Activated CD4-positive, CD25-positive, alpha-beta regulatory T cell treated with anti-CD3 and anti-CD28 coated beads, Interleukin-2, amount 50 U/mL, for 24 hours (primary cell): ENCODE measurements at regions not wholly inside any gene's neighbourhood (a gene's known extent, or its start where the extent isn't known, plus 50 kb on each side); places are given as distances from the start of the nearest gene placed in this dataset.

Source experiments
- ATAC-seq, 2 donors: fragments of 150-1000 bp; cut with Tn5 transposase; one replicate each; pipeline ENCODE4 v1.10.0; 2021; ENCODE audit warnings: mild to moderate bottlenecking in 1 of 2, moderate library complexity in 1 of 2

DNA sequence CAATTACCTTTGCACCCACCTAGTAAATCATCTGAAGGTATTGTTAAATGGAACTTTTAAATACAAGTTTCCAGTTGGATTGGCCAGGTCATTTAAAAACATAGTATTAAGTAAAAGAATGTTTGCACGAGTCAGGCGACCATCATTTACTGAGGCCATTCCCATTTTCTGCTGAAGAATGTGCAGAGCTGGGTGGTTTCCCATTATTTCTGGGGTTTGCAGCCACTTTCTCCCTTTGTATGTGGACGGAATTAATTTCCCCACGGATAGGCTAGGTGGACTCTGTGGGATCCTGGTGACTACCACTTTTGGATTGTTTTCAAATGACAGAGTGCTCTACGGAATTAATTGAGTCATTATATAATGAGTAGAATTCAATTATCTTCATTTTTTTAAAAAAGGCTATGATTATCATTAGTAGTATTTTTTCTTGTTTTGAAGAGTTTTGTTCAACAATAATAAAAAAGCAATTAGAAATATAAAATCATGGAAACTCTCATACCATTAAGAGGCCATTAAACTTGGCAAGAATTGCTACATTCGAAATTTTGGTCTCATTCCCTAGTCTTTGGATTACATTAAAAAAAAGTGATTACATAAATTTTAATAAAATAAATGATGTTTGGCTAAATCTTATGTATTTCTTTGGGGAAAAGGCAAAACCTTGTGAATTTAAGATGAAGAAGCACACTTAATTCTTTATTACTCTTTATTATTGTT is 120.4 kb upstream of the FZD8 start:
- ATAC-seq, result no peak

- ATAC-seq, result no peak
Observed at GRCh38 chr10:35758076-35758475, 116.0 kb upstream of the FZD8 start.

GRCh38 chr10:35754519-35754918 is 112.4 kb upstream of the FZD8 start:
- ATAC-seq, result no peak

DNA sequence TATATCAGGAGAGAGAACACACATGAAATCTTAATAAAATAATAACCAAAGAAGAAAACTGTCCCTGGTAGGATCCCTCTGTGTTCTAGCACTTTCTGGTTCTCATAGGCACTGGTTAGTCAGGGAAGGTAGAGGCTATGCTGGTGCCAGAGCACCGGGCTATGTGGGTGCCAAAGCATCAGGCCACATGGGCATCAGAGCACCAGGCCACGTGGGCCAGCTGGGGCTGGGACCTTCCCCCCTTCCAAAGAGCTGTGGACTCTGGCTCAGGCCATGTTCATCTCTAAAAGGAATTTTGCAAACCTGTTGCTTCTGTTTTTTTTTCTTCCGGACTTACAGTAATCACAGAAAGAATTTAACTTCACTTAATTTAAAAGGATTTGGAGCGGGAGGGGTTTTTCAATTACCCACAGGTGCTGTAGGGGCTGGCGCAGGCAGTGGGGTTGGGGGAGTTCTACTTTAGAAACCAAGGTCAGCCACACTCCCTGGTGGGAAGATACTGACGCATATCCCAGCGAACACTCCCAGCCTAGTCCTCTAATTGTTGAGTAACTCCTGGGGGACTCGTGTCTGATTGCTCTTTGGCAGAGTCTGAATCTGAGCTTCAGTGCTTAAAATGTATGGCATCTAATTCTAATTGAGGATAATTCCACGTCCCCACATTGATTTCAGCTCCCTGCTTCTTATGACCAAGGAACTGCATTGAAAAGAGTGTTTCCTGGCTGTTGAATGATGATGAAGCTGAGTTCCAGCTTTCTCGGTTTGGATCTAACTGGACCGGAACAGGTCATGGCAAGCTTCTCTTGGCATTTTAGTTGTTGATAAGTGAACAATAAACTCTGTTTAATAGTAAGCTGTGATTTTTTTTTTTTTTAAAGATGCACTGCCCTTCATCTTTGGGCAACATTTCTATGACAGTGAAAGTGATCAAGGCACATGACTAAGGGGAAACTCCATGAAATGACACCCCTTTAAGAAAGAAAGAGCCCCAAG is 110.7 kb upstream of the FZD8 start:
- no peak for ATAC-seq

DNA sequence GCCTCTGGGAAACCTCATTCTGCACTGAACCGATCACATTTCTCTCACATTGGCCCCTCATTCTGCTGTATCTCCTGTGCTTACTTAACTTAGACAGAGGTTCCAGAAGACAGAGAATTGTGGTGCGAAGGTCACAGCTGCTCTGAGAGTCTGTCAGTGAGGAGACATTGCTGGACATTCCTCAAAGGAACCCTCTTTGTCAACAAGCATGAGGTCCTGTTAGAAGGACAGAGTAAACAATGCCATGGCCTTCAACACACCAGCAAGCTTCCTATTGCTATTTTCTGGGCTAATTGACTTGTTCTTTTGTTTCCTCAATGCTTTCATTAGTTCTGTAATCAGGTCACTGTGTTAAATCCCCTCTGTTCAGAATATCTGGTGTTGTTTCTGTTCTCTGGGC is 109.3 kb upstream of the FZD8 start:
- no peak for ATAC-seq

GRCh38 chr10:35749230-35749629 is 107.1 kb upstream of the FZD8 start:
- ATAC-seq, result no peak

- ATAC-seq, result no peak
Observed at GRCh38 chr10:35745617-35746403, 103.7 kb upstream of the FZD8 start.

DNA sequence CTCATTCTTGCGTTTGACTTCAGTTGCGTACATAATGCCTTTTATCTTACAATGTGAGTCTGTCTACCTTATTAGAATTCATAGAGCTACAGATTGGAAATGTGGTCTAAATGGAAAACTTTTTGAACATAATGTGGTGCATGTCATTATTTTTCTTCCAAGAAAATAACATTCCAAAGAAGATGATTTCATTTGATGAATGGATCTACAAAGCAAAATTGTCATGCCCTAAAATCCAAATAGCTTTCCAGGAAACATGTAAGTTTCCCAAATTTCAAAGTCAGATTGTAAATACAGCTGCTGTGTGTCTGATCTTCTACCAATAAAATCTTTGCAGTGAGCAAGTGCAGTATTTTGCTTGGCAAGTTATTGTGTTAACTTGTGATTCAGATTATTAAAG is 101.8 kb upstream of the FZD8 start:
- ATAC-seq, result no peak

GRCh38 chr10:35743351-35743750 is 101.3 kb upstream of the FZD8 start:
- no peak for ATAC-seq

- no peak for ATAC-seq
Observed at GRCh38 chr10:35739998-35740397, 97.9 kb upstream of the FZD8 start.

DNA sequence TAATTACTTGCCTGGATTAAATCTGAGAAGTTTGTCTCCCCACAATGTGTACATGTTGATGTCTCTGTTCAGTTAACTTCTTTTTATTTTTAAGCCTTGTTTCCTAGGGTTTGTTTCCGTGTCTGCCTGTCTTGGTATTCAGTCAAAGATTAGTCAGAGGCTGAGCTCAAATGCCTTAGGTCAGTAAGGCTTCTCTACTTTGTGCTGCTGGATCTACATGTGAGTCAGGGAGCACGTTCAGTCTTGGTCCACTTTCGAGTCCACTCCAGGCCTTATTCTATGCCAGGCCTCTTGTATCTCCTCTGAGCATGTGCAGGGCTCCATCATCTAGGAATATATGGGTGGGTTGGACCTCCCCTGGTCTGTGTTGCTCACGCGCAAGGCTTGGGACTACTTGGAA is 93.3 kb upstream of the FZD8 start:
- no peak for ATAC-seq

DNA sequence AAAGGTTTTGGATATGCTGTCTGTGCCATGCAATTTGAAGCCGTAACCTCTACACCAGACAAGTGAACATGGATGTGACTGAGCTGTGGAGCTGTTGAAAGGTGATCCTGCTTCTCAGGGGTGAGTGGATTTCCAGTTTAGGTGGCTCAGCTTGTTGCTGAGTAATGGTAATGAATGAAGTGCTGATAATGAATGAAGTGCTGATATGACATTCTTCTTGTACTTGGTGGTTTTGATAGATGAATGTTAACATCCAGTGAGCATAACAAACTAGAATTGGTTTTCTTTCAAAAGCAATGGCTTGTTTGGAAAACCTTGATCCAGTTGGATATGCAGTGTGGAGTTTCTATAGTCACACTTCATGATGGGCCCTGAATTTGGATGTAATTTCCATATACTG is 89.7 kb upstream of the FZD8 start:
- no peak for ATAC-seq

- ATAC-seq, result no peak
Observed at GRCh38 chr10:35728341-35728740, 86.2 kb upstream of the FZD8 start.

- no peak for ATAC-seq
Observed at GRCh38 chr10:35726846-35727245, 84.8 kb upstream of the FZD8 start.

DNA sequence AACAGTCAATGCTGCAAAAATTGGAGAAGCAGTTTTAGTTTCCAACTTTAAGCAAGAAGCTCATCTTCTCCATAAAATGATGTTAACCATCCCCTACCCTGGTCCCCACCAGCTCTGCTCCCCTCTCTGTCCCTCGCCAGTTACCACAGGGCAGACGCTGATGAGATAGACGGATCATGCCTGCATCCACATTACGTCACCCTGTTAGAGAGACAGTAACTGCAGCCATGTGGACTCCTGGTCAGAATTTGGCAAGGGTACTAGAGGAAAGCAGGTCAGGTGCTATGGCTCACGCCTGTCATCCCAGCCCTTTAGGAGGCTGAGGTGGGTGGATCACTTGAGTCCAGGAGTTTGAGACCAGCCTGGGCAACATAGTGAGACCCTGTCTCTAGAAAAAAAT is 81.9 kb upstream of the FZD8 start:
- ATAC-seq, result no peak

DNA sequence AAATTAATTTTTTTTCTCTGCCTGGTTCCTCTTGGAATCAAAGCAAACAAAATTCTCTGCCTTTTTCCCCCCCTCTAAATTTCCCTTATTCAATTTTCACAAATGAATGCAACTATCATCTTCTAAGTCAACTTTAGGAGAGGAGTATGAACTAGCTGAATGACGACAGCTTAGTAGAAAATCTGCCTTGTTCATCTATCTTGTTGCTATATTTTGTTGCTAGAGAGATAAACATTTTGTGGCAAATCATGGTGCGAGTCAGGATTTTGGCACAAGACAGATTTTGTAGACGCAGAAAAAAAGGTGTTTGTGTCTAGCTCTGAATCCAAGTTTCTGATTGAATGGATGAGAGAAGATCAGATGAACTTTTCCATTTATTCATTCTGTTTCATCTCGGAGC is 81.0 kb upstream of the FZD8 start:
- no peak for ATAC-seq

DNA sequence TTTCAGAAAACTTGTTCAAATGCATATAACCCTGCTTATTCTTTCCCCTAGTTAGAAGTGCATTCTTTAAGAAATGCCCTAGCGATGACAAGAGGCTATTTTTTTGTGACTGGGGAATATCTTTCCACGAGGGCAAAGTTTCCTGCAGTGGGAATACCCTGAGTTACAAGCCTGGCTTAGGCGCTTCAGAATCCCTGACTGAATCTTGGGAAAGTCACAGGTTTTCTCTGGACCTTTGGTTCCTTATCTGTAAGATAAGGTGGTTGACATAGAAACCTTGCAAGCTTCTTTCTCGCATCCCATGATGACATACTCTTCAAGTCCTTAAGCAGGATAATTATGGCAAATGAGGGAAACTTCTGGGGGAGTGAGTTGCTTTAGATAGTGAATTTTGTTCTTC is 80.5 kb upstream of the FZD8 start:
- ATAC-seq, result no peak

GRCh38 chr10:35722226-35722625 is 80.1 kb upstream of the FZD8 start:
- ATAC-seq, result no peak

GRCh38 chr10:35720366-35720765 is 78.3 kb upstream of the FZD8 start:
- ATAC-seq, result no peak

DNA sequence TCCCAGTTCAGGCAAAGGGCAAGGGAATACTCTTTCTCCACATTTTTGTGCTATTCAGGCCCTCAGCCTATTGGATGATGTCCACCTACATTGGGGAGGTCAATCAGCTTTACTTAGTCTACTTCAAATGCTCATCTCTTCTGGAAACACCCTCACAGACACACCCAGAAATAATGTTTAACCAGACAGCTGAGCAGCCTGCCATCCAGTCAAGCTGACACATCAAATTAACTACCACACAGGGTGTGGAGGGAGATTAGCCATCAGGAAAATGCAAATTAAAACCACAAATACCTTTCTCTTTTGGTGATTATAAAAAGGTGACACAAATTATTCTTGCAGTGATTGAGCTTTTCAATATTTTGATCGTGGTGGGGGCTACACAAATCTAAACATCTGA is 74.7 kb upstream of the FZD8 start:
- ATAC-seq, result no peak

- no peak for ATAC-seq
Observed at GRCh38 chr10:35712486-35712885, 70.4 kb upstream of the FZD8 start.

DNA sequence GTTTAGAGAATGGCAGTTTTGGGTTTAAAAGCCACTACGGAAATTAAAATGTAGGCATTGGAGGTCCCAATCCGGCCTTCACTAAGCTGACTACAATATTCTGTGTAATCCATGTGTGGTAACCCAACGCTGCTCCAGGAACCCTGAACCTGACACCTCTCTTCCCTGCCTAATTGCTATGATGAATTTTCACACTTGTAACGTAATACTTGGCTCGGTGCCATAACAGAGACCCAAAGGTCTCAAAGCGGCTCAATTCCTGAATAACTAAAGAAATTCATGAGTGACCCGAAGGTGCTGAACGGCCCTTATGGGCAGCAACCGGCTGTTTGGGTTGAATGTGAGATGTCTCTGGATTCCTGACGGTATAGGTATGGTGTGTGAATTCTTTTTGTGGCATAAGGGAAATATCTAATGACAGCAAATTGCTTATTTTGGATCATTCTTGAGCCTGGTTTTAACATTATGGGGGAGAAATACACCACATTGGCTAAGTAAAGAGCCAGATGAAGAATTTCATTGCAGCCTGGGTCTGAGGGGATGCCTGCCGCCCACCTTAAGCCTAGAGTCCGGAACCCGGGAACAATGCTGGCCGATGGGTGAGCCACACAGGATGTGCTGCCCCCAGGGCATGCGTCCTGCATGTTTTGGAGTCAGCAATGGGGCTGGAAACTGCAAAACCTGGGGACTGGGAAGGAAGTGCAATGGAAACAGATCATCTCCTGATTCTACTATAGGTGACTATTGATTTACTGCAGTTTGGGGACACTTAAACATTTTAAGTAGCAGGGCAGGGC is 69.7 kb upstream of the FZD8 start:
- no peak for ATAC-seq
